ENCODE measurements at regions not wholly inside any gene's neighbourhood (a gene's known extent, or its start where the extent isn't known, plus 50 kb on each side); places are given as distances from the start of the nearest gene placed in this dataset.

DNA sequence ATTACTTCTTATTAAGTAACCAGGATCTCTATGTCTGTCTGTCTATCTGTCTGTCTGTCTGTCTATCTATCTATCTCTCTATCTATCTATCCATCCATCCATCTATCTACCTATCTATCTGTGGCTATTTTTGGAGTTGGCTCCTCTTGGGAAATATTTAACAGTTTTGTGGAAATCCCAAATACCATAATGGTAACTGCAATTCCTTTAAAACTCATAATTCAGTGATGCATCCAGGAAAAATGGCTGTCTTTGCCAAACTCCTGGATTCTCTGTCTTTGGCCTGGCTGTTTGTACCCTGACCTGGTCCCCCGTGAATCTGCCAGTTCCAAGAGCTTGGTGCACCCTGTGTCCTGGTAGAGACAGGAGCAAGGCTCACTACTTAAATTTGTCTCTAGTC lies 197.0 kb downstream of the PCSK1 start:
- TF ChIP-seq, protein P1, sequence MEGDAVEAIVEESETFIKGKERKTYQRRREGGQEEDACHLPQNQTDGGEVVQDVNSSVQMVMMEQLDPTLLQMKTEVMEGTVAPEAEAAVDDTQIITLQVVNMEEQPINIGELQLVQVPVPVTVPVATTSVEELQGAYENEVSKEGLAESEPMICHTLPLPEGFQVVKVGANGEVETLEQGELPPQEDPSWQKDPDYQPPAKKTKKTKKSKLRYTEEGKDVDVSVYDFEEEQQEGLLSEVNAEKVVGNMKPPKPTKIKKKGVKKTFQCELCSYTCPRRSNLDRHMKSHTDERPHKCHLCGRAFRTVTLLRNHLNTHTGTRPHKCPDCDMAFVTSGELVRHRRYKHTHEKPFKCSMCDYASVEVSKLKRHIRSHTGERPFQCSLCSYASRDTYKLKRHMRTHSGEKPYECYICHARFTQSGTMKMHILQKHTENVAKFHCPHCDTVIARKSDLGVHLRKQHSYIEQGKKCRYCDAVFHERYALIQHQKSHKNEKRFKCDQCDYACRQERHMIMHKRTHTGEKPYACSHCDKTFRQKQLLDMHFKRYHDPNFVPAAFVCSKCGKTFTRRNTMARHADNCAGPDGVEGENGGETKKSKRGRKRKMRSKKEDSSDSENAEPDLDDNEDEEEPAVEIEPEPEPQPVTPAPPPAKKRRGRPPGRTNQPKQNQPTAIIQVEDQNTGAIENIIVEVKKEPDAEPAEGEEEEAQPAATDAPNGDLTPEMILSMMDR (IDR thresholded peaks at IDR 0.05; ENCODE audit: control extremely low read depth in 1 of 3, insufficient read depth in 1 of 3, low read depth in 1 of 3, low read length in 3 of 3): no peak
- no peak for TF ChIP-seq POLR2AphosphoS5 (IDR thresholded peaks at IDR 0.05; ENCODE audit: low read depth, low read length)
- no peak for TF ChIP-seq CHD1 (IDR thresholded peaks at IDR 0.05; ENCODE audit: low read depth, low read length)
- no peak for TF ChIP-seq JUN (IDR thresholded peaks at IDR 0.05; ENCODE audit: low read depth, low read length)
- no peak for TF ChIP-seq CEBPB (IDR thresholded peaks at IDR 0.05; ENCODE audit: low read depth, low read length)
- no peak for TF ChIP-seq YY1 (IDR thresholded peaks at IDR 0.05; ENCODE audit: low read depth, low read length)
- no peak for TF ChIP-seq EZH2 (IDR thresholded peaks at IDR 0.05; ENCODE audit: low read depth, low read length, severe bottlenecking)

Data from H1 (cell line).